GDM1 (cell line): ENCODE measurements at regions not wholly inside any gene's neighbourhood (a gene's known extent, or its start where the extent isn't known, plus 50 kb on each side); places are given as distances from the start of the nearest gene placed in this dataset.
A peak's percentile ranks its signal among the peaks of the same experiment; 100 is the strongest.
"Not testable (repeated sequence)": the region's sequence is repeated elsewhere in the genome, so short reads cannot be mapped to it uniquely, and the experiment has no call there.

Source experiments
- DNase-seq: peaks from one replicate; lab custom pipeline; 2025; lab: John Stamatoyannopoulos, UW

GRCh38 chr6:3921663-3922062, 72.5 kb downstream of the FAM50B start:
- DNase-seq, result no peak

GRCh38 chr6:3922619-3923018, 73.4 kb downstream of the FAM50B start:
- DNase-seq, result not testable (repeated sequence)

- not testable (repeated sequence) for DNase-seq
Observed at GRCh38 chr6:3925223-3926149, 76.3 kb downstream of the FAM50B start.

GRCh38 chr6:3926150-3926482, 76.9 kb downstream of the FAM50B start:
- no peak for DNase-seq

GRCh38 chr6:3928111-3928510, 78.9 kb downstream of the FAM50B start:
- no peak for DNase-seq

GRCh38 chr6:3929281-3929798, 80.2 kb downstream of the FAM50B start:
- no peak for DNase-seq

GRCh38 chr6:3937438-3937837, 88.3 kb downstream of the FAM50B start:
- DNase-seq, result no peak

- DNase-seq, result no peak
Observed at GRCh38 chr6:3938715-3939367, 89.7 kb downstream of the FAM50B start.

- DNase-seq, result no peak
Observed at GRCh38 chr6:3939368-3939958, 90.3 kb downstream of the FAM50B start.

GRCh38 chr6:3939964-3940363, 90.8 kb downstream of the FAM50B start:
- no peak for DNase-seq

GRCh38 chr6:3940703-3941102, 91.5 kb downstream of the FAM50B start:
- DNase-seq, result no peak

GRCh38 chr6:3943331-3943765, 94.2 kb downstream of the FAM50B start:
- peak; percentile 59 for DNase-seq

- DNase-seq, result no peak
Observed at GRCh38 chr6:3944246-3944645, 95.1 kb downstream of the FAM50B start.

- no peak for DNase-seq
Observed at GRCh38 chr6:3946778-3947177, 97.6 kb downstream of the FAM50B start.

- DNase-seq, result no peak
Observed at GRCh38 chr6:3948866-3949265, 99.7 kb downstream of the FAM50B start.

GRCh38 chr6:3949521-3949920, 100.3 kb downstream of the FAM50B start:
- DNase-seq, result no peak

- DNase-seq, result no peak
Observed at GRCh38 chr6:3956054-3956453, 106.9 kb downstream of the FAM50B start.

GRCh38 chr6:3957321-3957720, 108.1 kb downstream of the FAM50B start:
- no peak for DNase-seq

- no peak for DNase-seq
Observed at GRCh38 chr6:3958255-3958654, 109.1 kb downstream of the FAM50B start.

- no peak for DNase-seq
Observed at GRCh38 chr6:3959385-3959784, 110.2 kb downstream of the FAM50B start.

GRCh38 chr6:3960754-3961361, 111.7 kb downstream of the FAM50B start:
- DNase-seq, result no peak

- no peak for DNase-seq
Observed at GRCh38 chr6:3961581-3962215, 112.5 kb downstream of the FAM50B start.
